HEK293T (cell line): ENCODE measurements at regions not wholly inside any gene's neighbourhood (a gene's known extent, or its start where the extent isn't known, plus 50 kb on each side); places are given as distances from the start of the nearest gene placed in this dataset.

Experiments used
- ARNT ChIP-seq: fragments of 450-650 bp; IDR thresholded peaks from 2 replicates; pipeline ENCODE4 v1.6.1; 2017; ENCODE audit warnings: mild to moderate bottlenecking
- BHLHE40 ChIP-seq: fragments of 450-650 bp; IDR thresholded peaks from 2 replicates; pipeline ENCODE4 v1.6.1; 2016; ENCODE audit warnings: mild to moderate bottlenecking, moderate library complexity, borderline replicate concordance
- CTBP1 ChIP-seq: fragments of 450-650 bp; IDR thresholded peaks from 2 replicates; pipeline ENCODE4 v1.6.1; 2016; ENCODE audit warnings: borderline replicate concordance
- ELF4 ChIP-seq: fragments of 450-650 bp; IDR thresholded peaks from 2 replicates; pipeline ENCODE4 v1.6.1; 2017; ENCODE audit warnings: antibody characterized with exemption
- FOXA1 ChIP-seq: fragments of 450-650 bp; IDR thresholded peaks from 2 replicates; pipeline ENCODE4 v1.6.1; 2016; ENCODE audit warnings: mild to moderate bottlenecking
- FOXK2 ChIP-seq: fragments of 450-650 bp; IDR thresholded peaks from 2 replicates; pipeline ENCODE4 v1.6.1; 2016; ENCODE audit warnings: mild to moderate bottlenecking
- FOXM1 ChIP-seq: fragments of 450-650 bp; IDR thresholded peaks from 2 replicates; pipeline ENCODE4 v1.6.1; 2017; ENCODE audit warnings: mild to moderate bottlenecking, borderline replicate concordance
- HDGF ChIP-seq: fragments of 450-650 bp; IDR thresholded peaks from 2 replicates; pipeline ENCODE4 v1.6.1; 2017; ENCODE audit warnings: antibody characterized with exemption, borderline replicate concordance
- LEF1 ChIP-seq: fragments of 450-650 bp; IDR thresholded peaks from 2 replicates; pipeline ENCODE4 v1.6.1; 2017; ENCODE audit warnings: mild to moderate bottlenecking, borderline replicate concordance
- NFRKB ChIP-seq: fragments of 450-650 bp; IDR thresholded peaks from 2 replicates; pipeline ENCODE4 v1.6.1; 2016; ENCODE audit warnings: mild to moderate bottlenecking, moderate library complexity
- SP1 ChIP-seq: fragments of 450-650 bp; IDR thresholded peaks from 2 replicates; pipeline ENCODE4 v1.6.1; 2017
- SUZ12 ChIP-seq: fragments of 450-650 bp; IDR thresholded peaks from 2 replicates; pipeline ENCODE4 v1.6.1; 2016; ENCODE audit warnings: mild to moderate bottlenecking
- ZNF384 ChIP-seq: fragments of 450-650 bp; IDR thresholded peaks from 2 replicates; pipeline ENCODE4 v1.6.1; 2016
- TF ChIP-seq, protein P1 (sequence below): fragments of 450-650 bp; IDR thresholded peaks from 2 replicates; pipeline ENCODE4 v1.6.1; 2016

GRCh38 chr16:87190288-87191230 is 126.6 kb downstream of the C16orf95 start:
- TF ChIP-seq ARNT = no peak
- no peak for TF ChIP-seq FOXM1
- TF ChIP-seq FOXA1 = no peak
- no peak for TF ChIP-seq SUZ12
- no peak for TF ChIP-seq LEF1
- no peak for TF ChIP-seq FOXK2
- TF ChIP-seq CTBP1 = no peak
- TF ChIP-seq HDGF = no peak
- TF ChIP-seq ZNF384 = no peak
- TF ChIP-seq BHLHE40 = no peak
- no peak for TF ChIP-seq ELF4
- no peak for TF ChIP-seq SP1
- TF ChIP-seq, protein P1, sequence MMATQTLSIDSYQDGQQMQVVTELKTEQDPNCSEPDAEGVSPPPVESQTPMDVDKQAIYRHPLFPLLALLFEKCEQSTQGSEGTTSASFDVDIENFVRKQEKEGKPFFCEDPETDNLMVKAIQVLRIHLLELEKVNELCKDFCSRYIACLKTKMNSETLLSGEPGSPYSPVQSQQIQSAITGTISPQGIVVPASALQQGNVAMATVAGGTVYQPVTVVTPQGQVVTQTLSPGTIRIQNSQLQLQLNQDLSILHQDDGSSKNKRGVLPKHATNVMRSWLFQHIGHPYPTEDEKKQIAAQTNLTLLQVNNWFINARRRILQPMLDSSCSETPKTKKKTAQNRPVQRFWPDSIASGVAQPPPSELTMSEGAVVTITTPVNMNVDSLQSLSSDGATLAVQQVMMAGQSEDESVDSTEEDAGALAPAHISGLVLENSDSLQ = no peak
- TF ChIP-seq NFRKB = no peak
